ENCODE measurements at regions not wholly inside any gene's neighbourhood (a gene's known extent, or its start where the extent isn't known, plus 50 kb on each side); places are given as distances from the start of the nearest gene placed in this dataset.

- TF ChIP-seq EZH2 (IDR thresholded peaks at IDR 0.05; ENCODE audit: borderline replicate concordance, low read depth, low read length, severe bottlenecking): no peak
- Histone ChIP-seq H3K9me3 (ENCODE audit: insufficient read depth, low read length, severe bottlenecking) (no peaks in the 10 kb centered on the region), H3K79me2 (ENCODE audit: insufficient read depth, low read length) (no peaks in the 10 kb centered on the region), H3K36me3 (ENCODE audit: insufficient read depth, low read length) (no peaks in the 10 kb centered on the region), H3K27ac (ENCODE audit: low read length) (no peak overlapping the region), H3K9ac (ENCODE audit: low read depth, low read length) (no peak overlapping the region), H3K4me1 (ENCODE audit: insufficient read depth, low read length) (no peaks in the 10 kb centered on the region), H3K4me2 (ENCODE audit: insufficient read depth, low read length) (no peak overlapping the region), H2AFZ (ENCODE audit: low read depth, low read length) (no peak overlapping the region), H3K4me3 (ENCODE audit: low read depth in 1 of 2, low read length in 2 of 2) (no peak overlapping the region), H3K27me3 (ENCODE audit: insufficient read depth, low read length, poor library complexity) (no peaks in the 10 kb centered on the region), H4K20me1 (ENCODE audit: insufficient read depth, low read length) (no peaks in the 10 kb centered on the region)
- DNase-seq: no peak
- ATAC-seq (ENCODE audit: insufficient read depth, low read depth): no peak
Measured at GRCh38 chr15:95086531-95087252, 855.3 kb downstream of the MCTP2 start.

- Histone ChIP-seq H3K27me3 (ENCODE audit: insufficient read depth, low read length, poor library complexity) (no peaks in the 10 kb centered on the region), H3K9me3 (ENCODE audit: insufficient read depth, low read length, severe bottlenecking) (no peaks in the 10 kb centered on the region), H3K4me2 (ENCODE audit: insufficient read depth, low read length) (no peak overlapping the region), H3K4me3 (ENCODE audit: low read depth in 1 of 2, low read length in 2 of 2) (no peak overlapping the region), H3K27ac (ENCODE audit: low read length) (no peak overlapping the region), H3K79me2 (ENCODE audit: insufficient read depth, low read length) (no peaks in the 10 kb centered on the region), H3K36me3 (ENCODE audit: insufficient read depth, low read length) (no peaks in the 10 kb centered on the region), H3K9ac (ENCODE audit: low read depth, low read length) (no peak overlapping the region), H4K20me1 (ENCODE audit: insufficient read depth, low read length) (no peaks in the 10 kb centered on the region), H3K4me1 (ENCODE audit: insufficient read depth, low read length) (no peaks in the 10 kb centered on the region), H2AFZ (ENCODE audit: low read depth, low read length) (no peak overlapping the region)
- no peak for DNase-seq
- ATAC-seq (ENCODE audit: insufficient read depth, low read depth): no peak
- TF ChIP-seq CTCF (IDR thresholded peaks at IDR 0.05; ENCODE audit: borderline replicate concordance, extremely low read depth, low read length, poor library complexity, severe bottlenecking): no peak
- TF ChIP-seq EZH2 (IDR thresholded peaks at IDR 0.05; ENCODE audit: borderline replicate concordance, low read depth, low read length, severe bottlenecking): no peak
Measured at GRCh38 chr15:95087253-95087609, 855.9 kb downstream of the MCTP2 start.

- DNase-seq: no peak
- H3K4me2 ChIP-seq (ENCODE audit: insufficient read depth, low read length): no peak overlapping the region
Measured at GRCh38 chr15:95091444-95091843, 860.1 kb downstream of the MCTP2 start.

More at GRCh38 chr15:95091444-95091843, 860.1 kb downstream of the MCTP2 start:
- Histone ChIP-seq H4K20me1 (ENCODE audit: insufficient read depth, low read length) (no peaks in the 10 kb centered on the region), H3K36me3 (ENCODE audit: insufficient read depth, low read length) (no peaks in the 10 kb centered on the region), H2AFZ (ENCODE audit: low read depth, low read length) (no peak overlapping the region), H3K27me3 (ENCODE audit: insufficient read depth, low read length, poor library complexity) (no peaks in the 10 kb centered on the region), H3K27ac (ENCODE audit: low read length) (no peak overlapping the region), H3K79me2 (ENCODE audit: insufficient read depth, low read length) (no peaks in the 10 kb centered on the region), H3K4me1 (ENCODE audit: insufficient read depth, low read length) (no peaks in the 10 kb centered on the region), H3K9me3 (ENCODE audit: insufficient read depth, low read length, severe bottlenecking) (no peaks in the 10 kb centered on the region), H3K9ac (ENCODE audit: low read depth, low read length) (no peak overlapping the region), H3K4me3 (ENCODE audit: low read depth in 1 of 2, low read length in 2 of 2) (no peak overlapping the region)
- no peak for ATAC-seq (ENCODE audit: insufficient read depth, low read depth)
- TF ChIP-seq CTCF (IDR thresholded peaks at IDR 0.05; ENCODE audit: borderline replicate concordance, extremely low read depth, low read length, poor library complexity, severe bottlenecking) (no peak), EZH2 (IDR thresholded peaks at IDR 0.05; ENCODE audit: borderline replicate concordance, low read depth, low read length, severe bottlenecking) (no peak)
